ENCODE measurements at regions not wholly inside any gene's neighbourhood (a gene's known extent, or its start where the extent isn't known, plus 50 kb on each side); places are given as distances from the start of the nearest gene placed in this dataset.

DNA sequence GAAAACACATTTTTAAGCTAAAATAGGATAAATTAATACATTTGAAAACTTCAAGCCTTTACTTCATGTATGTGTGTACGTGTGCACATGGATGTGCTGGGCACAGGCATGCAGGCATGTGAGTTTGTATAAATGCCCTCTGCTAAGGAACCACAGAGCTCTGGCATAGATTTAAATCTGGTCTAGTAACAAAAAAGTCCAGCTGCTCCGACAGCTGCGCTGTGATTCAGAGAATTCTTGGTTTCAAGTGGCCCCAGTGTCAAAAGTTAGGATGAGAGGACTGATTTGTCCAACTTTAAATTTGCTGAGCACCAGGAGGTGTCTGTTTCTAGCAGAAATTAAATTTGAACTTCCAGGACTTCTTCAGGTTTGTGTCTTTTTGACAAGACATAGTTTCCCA is 203.7 kb upstream of the TUT7 start:
- Histone ChIP-seq H3K79me2 (ENCODE audit: low read length) (no peaks in the 10 kb centered on the region), H3K4me1 (ENCODE audit: insufficient read depth, low read length) (no peaks in the 10 kb centered on the region), H3K9me2 (replicated peaks; ENCODE audit: low read length) (no peaks in the 10 kb centered on the region), H3F3A (ENCODE audit: low read length, unreplicated experiment) (no peaks in the 10 kb centered on the region), H3K27me3 (ENCODE audit: low read length) (peaks cover 27% of the 10 kb centered on the region), H3K4me3 (ENCODE audit: low read length) (no peak overlapping the region), H3K9me3 (ENCODE audit: low read length) (no peaks in the 10 kb centered on the region), H2AFZ (ENCODE audit: low read length) (no peak overlapping the region), H3K36me3 (ENCODE audit: low read depth, low read length) (no peaks in the 10 kb centered on the region), H4K20me1 (ENCODE audit: low read length) (no peaks in the 10 kb centered on the region), H3K9ac (ENCODE audit: low read length) (no peak overlapping the region), H3K4me2 (ENCODE audit: low read length) (no peak overlapping the region), H3K27ac (ENCODE audit: low read length) (no peak overlapping the region)
- no TSS peak for BruUV-seq (replicated peaks)
- ChIA-PET CTCF (no interaction called here), POLR2A (ENCODE audit: unreplicated experiment) (no interaction called here)
- intact Hi-C loops (cut with micrococcal nuclease) = no loop called here
- ATAC-seq (no peak), DNase-seq (no peak)
- TF ChIP-seq EZH2phosphoT487 (IDR thresholded peaks at IDR 0.05; ENCODE audit: borderline replicate concordance, low read length) (no peak), EZH2 (IDR thresholded peaks at IDR 0.05; ENCODE audit: low read length, unreplicated experiment) (no peak), CTCF (conservative IDR thresholded peaks at IDR 0.05; ENCODE audit: low read depth, low read length) (no peak)

- no TSS peak for BruUV-seq (replicated peaks)
- no peak overlapping the region for H3K4me3 ChIP-seq (ENCODE audit: low read length)
- ATAC-seq (no peak), DNase-seq (no peak)
- H4K20me1 ChIP-seq (ENCODE audit: low read length) = no peaks in the 10 kb centered on the region
- no peak overlapping the region for H3K9ac ChIP-seq (ENCODE audit: low read length)
- no peaks in the 10 kb centered on the region for H3K36me3 ChIP-seq (ENCODE audit: low read depth, low read length)
- no peak overlapping the region for H3K27ac ChIP-seq (ENCODE audit: low read length)
- H3K27me3 ChIP-seq (ENCODE audit: low read length) = peaks cover 27% of the 10 kb centered on the region
- H3K4me1 ChIP-seq (ENCODE audit: insufficient read depth, low read length) = no peaks in the 10 kb centered on the region
- no peaks in the 10 kb centered on the region for H3K9me2 ChIP-seq (replicated peaks; ENCODE audit: low read length)
- H2AFZ ChIP-seq (ENCODE audit: low read length) = no peak overlapping the region
- POLR2A ChIA-PET (ENCODE audit: unreplicated experiment) = no interaction called here
- H3K4me2 ChIP-seq (ENCODE audit: low read length) = no peak overlapping the region
- H3K9me3 ChIP-seq (ENCODE audit: low read length) = no peaks in the 10 kb centered on the region
- H3F3A ChIP-seq (ENCODE audit: low read length, unreplicated experiment) = no peaks in the 10 kb centered on the region
- no peaks in the 10 kb centered on the region for H3K79me2 ChIP-seq (ENCODE audit: low read length)
- CTCF ChIA-PET = no interaction called here
- TF ChIP-seq EZH2phosphoT487 (IDR thresholded peaks at IDR 0.05; ENCODE audit: borderline replicate concordance, low read length) (no peak), CTCF (conservative IDR thresholded peaks at IDR 0.05; ENCODE audit: low read depth, low read length) (no peak), EZH2 (IDR thresholded peaks at IDR 0.05; ENCODE audit: low read length, unreplicated experiment) (no peak)
- intact Hi-C loops (cut with micrococcal nuclease) = no loop called here
These were observed 203.0 kb upstream of the TUT7 start for GRCh38 chr9:86557063-86557766.

- H3K4me3 ChIP-seq (ENCODE audit: low read length) = no peak overlapping the region
- no TSS peak for BruUV-seq (replicated peaks)
- DNase-seq = no peak
- no peaks in the 10 kb centered on the region for H3K9me3 ChIP-seq (ENCODE audit: low read length)
- no peak for ATAC-seq
- no peaks in the 10 kb centered on the region for H3K36me3 ChIP-seq (ENCODE audit: low read depth, low read length)
- intact Hi-C loops (cut with micrococcal nuclease) = no loop called here
- peaks cover 24% of the 10 kb centered on the region for H3K27me3 ChIP-seq (ENCODE audit: low read length)
- H3K4me2 ChIP-seq (ENCODE audit: low read length) = no peak overlapping the region
- CTCF ChIA-PET = no interaction called here
- no peaks in the 10 kb centered on the region for H4K20me1 ChIP-seq (ENCODE audit: low read length)
- no peaks in the 10 kb centered on the region for H3K9me2 ChIP-seq (replicated peaks; ENCODE audit: low read length)
- H2AFZ ChIP-seq (ENCODE audit: low read length) = no peak overlapping the region
- H3K9ac ChIP-seq (ENCODE audit: low read length) = no peak overlapping the region
- no peak for TF ChIP-seq CTCF (conservative IDR thresholded peaks at IDR 0.05; ENCODE audit: low read depth, low read length)
- TF ChIP-seq EZH2phosphoT487 (IDR thresholded peaks at IDR 0.05; ENCODE audit: borderline replicate concordance, low read length) = no peak
- TF ChIP-seq EZH2 (IDR thresholded peaks at IDR 0.05; ENCODE audit: low read length, unreplicated experiment) = no peak
- POLR2A ChIA-PET (ENCODE audit: unreplicated experiment) = no interaction called here
- H3K27ac ChIP-seq (ENCODE audit: low read length) = no peak overlapping the region
- H3K79me2 ChIP-seq (ENCODE audit: low read length) = no peaks in the 10 kb centered on the region
- H3F3A ChIP-seq (ENCODE audit: low read length, unreplicated experiment) = no peaks in the 10 kb centered on the region
- H3K4me1 ChIP-seq (ENCODE audit: insufficient read depth, low read length) = no peaks in the 10 kb centered on the region
These were observed 201.5 kb upstream of the TUT7 start for GRCh38 chr9:86555661-86556060.

Data from PC-3 (cell line).